ENCODE measurements at regions not wholly inside any gene's neighbourhood (a gene's known extent, or its start where the extent isn't known, plus 50 kb on each side); places are given as distances from the start of the nearest gene placed in this dataset.

DNA sequence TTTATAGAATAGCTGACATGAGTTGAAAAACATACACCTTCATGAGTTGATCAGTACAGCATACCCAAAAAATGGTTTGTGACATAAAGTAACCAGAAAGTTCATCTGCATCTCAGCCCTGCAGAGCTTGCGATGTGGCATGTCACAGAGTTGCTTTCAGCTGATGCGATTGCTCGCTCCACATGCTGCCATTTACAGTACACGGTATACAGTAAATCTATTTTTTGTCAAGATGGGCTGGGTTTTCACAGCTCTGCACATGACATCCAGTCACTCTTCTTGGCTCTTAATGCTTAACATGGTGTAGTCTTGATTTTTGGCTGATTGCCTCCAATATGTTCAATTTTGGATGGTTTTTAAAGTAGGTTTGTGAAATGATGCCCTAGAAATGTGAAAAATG, 811.9 kb downstream of the SATB2 start:
- TF ChIP-seq EZH2 (IDR thresholded peaks at IDR 0.05) = no peak
- TF ChIP-seq POLR2AphosphoS5 (IDR thresholded peaks at IDR 0.05; ENCODE audit: borderline replicate concordance, low read depth, low read length) = no peak
- TF ChIP-seq FOXP2 (optimal IDR thresholded peaks at IDR 0.05; ENCODE audit: control extremely low read depth, extremely low read length, insufficient read depth) = no peak
